DMS 273 (cell line): ENCODE measurements at regions not wholly inside any gene's neighbourhood (a gene's known extent, or its start where the extent isn't known, plus 50 kb on each side); places are given as distances from the start of the nearest gene placed in this dataset.
"Not testable (repeated sequence)": the region's sequence is repeated elsewhere in the genome, so short reads cannot be mapped to it uniquely, and the experiment has no call there.

Experiments
- DNase-seq: peaks from one replicate; lab custom pipeline; 2025; ENCODE audit not compliant: unreplicated experiment; lab: John Stamatoyannopoulos, UW

DNA sequence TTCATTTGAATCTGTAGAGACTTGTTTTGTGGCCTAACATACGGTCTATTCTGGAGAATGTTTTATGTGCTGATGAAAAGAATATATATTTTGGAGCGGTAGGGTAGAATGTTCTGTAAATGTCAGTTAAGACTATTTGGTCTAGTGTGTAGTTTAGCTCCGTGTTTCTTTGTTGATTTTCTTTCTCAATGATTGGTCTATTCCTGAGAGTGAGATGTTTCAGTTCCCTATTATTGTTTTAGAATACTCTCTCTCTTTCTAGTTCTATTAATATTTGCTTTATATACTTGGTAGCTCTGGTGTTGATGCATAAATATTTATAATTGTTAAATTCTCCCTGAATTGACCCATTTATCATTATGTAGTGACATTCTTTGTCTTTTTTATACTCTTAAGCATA is 236.5 kb downstream of the GLUD2 start:
- DNase-seq = no peak

DNA sequence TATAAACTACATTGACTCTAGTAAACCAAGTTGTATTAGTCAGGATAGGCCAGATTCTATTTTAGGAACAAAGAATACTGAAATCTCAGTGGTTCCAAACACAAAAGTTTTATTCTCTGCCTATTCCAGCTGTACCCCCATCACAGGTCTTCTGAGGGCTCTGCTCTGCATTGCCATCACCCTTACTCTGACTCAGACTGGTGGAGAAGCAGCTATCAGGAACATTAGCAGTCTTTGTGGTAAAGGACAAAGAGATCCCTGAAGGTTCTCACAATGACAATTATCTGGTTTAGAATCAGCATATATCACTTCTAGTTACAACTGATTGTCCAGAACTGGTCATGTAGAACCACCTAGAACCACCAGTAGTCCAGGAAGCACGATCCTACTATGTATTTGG is 251.1 kb downstream of the GLUD2 start:
- DNase-seq = no peak

DNA sequence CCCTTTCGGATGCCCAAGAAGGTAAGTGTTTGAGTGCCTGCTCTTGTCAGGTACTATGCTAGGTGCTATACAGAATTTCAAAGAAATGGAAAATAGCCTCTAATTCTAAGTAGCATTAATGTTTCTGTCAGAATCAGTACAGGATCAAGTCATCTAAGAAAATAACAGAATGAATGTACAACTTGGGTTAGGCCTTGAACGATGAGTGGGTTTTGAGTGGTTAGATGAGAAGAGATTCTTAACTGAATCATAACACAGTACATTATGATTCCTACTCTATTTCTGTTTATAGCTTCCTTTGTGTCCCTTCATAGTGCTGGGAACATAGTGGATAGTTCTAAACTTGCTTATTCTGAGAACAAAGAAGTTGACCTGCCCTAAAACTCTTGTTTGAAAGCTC is 253.9 kb downstream of the GLUD2 start:
- no peak for DNase-seq

DNA sequence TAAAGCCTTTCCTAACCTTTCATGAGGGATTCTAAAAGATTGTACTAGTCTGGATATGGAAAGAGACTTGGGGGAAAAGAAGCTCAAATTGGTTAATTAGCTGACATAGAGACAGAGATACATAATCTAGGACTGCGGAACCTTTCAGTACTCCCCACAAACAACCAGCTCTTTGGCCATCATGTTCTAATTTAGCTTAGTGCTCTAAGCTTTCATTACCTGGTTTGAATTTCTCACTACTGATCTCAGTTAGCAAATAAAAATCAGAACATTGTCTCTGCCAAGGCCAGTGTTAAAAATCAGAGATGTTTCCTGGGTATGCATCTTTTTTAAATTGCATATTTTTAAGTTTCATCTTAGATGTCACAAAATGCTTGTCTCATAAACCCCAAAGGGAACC is 254.4 kb downstream of the GLUD2 start:
- DNase-seq = no peak

DNA sequence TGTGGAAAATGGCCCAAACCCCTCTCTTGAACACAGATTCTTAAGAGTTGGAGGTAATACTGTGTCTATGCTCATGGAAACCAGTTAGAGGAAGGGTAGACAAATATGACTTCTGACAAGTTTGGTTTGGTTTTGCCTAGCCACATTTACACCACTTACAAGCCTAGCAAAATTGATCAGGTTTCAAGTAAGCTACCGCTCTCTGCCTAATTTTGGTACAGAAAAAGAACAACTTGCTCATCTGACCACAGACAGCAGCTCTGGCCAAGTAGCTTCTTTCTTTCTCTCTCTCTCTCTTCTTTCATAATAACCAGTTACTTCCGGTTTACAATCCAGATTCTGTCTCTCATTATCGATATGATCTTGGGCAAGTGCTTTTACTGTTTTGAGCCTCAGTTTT is 260.0 kb downstream of the GLUD2 start:
- no peak for DNase-seq

DNA sequence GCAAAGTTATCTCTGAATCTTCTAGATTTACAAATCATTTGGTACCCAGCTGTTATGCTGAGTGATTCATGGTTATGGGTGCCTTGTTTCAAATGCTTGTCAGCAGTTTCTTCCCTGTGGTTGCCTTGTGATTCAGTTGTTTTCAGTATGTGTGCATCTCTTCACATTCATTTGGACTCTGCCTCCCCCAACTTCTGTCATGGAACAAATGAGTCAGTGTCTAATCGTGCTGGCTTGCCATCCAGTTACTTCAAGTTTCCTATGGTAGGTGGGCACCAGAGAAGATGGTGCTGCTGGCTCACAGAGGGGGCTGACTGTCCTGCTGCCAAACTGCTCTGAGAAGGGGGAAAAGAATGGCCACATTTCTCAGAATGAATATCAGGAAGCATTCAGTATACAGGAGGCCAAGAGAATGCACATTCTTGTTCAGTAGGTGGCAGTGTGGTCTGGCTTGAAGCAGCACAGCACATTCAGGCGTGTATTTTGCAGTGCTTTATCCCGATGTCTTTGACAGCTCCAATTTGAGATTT is 260.9 kb downstream of the GLUD2 start:
- peak; percentile 50 for DNase-seq

DNA sequence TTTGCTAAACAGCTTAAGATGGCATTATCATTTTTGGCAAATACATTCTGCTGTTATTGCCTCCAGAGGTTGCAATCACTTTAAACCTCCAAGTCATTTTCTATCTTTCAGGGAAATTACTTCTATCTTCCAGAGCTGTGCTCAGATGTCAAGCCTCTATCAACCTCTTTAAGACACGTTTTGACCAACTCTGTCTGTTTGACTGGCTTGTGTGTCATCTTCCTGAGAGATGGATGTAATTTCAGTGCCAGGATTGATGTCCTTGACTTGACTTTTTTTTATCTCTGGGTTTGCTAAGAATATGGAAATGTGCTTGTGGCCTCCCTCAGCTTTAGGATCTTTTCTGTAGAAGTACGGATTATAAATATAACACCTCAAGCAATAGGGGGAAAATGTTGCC is 263.4 kb downstream of the GLUD2 start:
- DNase-seq = no peak

DNA sequence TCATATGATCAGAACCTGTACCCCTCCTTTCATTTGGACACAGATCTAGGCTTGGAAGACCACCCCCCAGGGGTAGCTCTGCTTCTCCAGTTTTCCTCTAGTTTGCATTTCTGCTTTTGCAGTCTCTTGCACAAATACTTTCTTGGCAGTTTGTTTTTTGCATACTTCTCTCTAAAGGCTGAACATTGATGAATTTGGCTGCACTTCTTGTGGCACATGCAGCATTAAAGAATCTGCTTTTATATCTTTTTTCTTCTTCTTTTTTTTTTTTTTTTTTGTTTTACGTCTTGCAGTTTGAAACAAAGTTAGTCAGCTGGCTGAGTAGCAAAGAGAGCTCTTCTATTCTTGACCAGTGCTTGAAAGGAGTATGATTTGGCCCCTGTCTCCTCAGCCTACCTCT is 273.0 kb downstream of the GLUD2 start:
- DNase-seq = no peak

DNA sequence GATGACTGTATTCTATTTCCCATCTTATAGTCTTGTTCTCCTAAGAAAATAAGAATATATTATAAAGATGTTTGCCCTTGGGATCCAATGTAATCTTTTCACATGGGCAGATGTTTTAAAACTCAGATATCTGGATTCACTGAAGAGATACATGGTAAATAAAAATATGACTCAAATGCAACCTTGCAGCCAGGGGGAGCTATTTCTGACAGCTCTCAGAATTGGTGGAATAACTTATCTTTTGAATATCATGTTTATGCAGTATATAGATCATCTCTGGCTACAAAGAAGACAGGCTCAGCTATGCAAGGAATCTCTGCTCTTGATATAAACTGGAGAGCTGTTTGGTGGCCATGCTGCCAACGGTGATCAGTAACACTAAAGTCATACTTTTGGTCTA is 274.7 kb downstream of the GLUD2 start:
- peak; percentile 10 for DNase-seq

DNA sequence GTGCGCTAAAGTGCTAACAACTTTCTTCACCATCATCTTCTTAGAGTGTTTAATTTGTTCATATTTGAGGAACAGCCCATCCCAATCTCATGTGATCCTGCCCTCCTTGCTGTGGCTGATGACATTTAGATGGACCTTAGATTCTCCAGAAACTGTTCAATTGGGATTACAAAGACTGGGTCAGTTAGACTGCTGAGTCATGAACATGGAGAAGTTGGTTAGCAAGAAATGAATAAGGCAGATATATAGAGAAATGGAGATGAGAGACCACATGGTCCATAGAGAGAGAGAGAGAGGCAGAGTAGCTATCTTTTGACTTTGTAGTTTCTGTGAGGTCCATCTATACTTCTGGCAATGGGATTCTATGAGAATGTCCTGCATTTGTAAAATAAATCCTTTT is 275.9 kb downstream of the GLUD2 start:
- no peak for DNase-seq

DNA sequence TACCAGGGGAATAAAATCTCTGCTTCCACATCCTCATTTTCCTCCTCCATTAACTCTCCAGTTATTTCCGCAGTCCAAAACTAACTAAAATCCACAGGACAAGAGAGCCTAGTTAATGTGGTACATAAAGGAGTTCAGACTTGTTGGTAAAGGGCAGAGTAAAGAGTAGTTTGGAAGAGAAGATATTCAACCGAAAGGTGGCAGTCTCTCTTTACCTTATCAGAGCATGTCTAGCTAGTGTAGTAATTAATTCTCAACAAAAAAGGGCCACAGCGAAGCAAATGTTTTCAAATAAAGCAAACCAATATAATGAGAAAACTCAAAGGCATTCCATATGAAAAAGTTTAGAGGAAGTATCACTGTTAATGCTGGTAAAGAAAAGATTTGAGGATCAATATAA is 286.5 kb downstream of the GLUD2 start:
- DNase-seq = peak; percentile 9

DNA sequence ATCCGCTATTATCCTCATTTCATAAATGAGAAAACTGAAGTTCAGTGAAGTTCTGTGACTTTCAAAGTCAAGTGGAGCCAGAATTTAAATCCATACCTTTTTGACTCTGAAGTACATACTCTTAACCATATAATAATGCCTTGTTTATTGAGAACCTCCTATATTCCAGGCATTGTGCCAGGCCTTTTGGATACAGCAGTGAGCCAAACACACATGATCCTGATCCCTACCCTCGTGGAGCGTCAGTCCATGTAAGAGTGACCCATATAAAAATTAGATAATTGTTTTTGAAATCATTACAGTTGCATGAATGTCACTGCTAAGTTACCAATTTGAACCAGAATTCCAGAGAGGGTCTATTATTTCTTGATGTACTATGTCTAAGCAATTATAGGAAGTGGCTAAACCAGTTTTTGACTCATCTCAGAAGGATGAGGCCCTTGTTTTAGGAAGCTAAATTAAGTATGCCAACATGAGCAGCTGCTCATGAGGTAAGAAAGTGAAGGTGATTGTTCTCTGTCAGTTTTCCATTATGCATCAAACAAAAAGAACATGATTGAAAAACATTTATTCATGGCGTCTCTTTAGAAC is 289.5 kb downstream of the GLUD2 start:
- DNase-seq = no peak

DNA sequence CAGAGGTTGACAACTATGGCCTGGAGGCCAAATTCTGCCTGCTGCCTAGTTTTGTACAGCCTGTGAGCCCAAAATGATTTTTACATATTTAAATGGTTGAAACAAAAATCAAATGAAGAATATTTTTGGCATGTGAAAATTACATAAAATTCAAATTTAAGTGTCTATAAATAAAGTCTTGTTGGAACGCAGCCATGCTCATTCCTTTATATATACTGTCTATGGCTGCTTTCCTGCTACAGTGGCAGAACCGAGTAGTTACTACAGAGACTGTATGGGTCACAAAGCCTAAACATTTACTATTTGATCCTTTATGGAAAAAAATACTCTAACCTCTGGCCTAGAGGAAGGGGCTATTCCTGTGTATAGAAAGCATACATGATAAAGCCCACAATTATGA is 290.4 kb downstream of the GLUD2 start:
- DNase-seq = no peak

DNA sequence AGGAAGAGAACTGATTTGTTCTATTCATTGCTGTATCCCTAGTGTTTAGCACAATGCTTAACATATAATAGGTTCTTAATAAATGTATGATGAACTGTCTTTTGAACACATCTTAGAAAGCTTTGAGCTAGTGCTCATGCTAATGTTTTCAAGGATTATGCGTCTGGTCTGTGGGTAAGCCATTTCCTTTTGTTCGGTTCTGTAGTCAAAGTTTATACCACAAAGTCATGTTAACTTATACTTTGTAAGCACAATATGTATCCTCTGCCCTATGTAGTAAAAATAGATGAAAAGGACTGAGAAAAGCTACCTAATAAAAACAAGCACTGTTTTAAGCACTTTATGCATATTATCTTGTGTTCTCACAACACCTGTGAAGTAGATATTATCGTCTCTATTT is 301.9 kb downstream of the GLUD2 start:
- DNase-seq = no peak

DNA sequence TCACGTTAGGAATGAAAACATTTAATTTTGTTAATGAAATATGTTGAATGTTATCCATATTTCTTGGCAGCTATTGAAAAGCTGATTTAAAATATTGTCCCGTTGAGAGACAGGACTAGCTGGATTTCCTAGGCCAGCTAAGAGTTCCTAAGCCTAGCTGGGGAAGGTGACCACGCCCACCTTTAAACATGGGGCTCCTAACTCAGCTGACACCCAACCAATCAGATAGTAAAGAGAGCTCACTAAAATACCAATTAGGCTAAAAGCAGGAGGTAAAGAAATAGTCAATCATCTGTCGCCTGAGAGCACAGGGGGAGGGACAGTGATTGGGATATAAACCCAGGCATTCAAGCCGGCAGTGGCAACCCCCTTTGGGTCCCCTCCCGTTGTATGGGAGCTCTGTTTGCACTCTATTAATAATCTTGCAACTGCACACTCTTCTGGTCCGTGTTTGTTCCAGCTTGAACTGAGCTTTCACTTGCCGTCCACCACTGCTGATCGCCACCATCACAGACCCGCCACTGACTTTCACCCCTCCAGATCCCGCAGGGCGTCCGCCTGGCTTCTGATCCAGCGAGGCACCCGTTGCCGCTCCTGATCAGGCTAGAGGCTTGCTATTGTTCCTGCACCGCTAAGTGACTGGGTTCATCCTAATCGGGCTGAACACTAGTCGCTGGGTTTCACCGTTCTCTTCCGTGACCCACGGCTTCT is 308.9 kb downstream of the GLUD2 start:
- DNase-seq = no peak

DNA sequence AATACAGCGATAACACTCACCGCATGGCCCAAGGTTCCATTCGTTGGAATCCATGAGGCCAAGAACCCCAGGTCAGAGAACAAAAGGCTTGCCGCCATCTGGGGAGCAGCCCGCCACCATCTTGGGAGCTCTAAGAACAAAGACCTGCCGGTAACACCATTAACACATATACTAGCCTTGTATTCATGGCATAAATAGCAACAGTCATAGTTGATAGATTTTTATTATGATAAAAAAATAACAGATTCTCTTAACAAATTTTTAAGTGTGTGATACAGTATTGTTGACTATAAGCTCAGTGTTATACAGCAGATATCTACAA is 309.4 kb downstream of the GLUD2 start:
- no peak for DNase-seq

DNA sequence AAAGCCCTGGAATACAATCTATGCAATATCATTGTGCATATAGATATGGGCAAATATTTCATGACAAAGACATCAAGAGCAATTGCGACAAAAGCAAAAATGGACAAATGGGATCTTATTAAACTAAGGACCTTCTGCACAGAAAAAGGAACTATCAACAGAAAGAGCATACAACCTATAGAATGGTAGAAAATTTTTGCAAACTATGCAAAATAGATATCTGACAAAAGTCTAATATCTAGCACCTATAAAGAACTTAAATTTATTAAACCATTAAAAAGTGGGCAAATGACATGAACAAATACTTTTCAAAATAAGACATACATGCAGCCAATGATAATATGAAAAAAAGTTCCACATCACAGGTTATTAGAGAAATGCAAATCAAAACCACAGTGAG is 312.9 kb downstream of the GLUD2 start:
- DNase-seq = no peak

DNA sequence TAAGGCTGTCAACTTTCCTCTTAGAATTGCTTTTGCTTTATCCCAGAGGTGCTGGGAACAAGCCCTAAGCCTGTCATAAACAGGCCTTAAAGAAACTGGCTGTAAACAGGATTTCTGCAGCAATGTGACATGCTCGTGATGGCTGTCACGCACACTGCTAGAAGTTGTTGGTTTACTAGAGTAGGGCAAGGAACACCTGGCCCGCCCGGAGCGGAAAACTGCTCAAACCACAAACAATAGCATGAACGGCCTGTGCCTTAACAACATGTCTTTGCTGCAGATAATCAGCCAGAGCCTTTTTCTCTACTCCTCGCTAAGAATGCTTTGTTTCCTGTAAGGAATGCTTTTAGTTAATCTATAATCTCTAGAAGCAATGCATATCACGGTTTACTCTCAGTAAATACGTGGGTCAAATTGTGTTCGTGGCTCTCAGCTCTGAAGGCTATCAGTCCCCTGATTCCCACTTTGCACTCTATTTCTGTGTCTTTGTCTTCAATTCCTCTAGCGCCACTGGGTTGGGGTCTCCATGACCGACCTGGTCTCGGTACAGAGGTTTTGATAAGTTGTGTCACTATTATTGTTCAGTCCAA is 318.3 kb downstream of the GLUD2 start:
- DNase-seq = no peak

DNA sequence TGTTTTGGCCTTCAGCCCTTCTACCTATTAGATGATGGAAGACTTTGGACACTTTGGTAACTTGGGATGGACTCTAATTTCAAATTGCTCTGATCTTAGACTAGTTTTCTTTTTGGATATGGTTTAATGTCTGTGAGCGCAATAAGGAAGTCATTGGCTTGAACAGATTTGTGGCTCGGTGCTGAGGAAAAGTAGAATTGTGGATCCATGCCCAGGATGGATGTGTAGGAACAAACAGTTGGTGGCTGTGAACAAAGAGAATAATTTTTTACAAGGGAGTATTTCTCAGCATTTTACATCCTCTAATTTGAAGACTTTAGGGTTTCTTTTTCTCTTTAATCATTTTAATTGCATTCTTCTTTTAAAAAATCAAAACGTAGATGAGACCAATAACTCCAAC is 327.1 kb downstream of the GLUD2 start:
- no peak for DNase-seq

DNA sequence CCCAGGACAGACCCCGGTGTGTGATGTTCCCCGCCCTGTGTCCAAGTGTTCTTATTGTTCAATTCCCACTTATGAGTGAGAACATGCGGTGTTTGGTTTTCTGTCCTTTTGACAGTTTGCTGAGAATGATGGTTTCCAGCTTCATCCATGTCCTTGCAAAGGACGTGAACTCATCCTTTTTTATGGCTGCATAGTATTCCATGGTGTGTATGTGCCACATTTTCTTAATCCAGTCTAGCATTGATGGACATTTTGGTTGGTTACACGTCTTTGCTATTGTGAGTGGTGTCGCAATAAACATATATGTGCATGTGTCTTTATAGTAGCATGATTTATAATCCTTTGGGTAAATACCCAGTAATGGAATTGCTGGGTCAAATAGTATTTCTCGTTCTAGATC is 334.5 kb downstream of the GLUD2 start:
- DNase-seq = not testable (repeated sequence)

DNA sequence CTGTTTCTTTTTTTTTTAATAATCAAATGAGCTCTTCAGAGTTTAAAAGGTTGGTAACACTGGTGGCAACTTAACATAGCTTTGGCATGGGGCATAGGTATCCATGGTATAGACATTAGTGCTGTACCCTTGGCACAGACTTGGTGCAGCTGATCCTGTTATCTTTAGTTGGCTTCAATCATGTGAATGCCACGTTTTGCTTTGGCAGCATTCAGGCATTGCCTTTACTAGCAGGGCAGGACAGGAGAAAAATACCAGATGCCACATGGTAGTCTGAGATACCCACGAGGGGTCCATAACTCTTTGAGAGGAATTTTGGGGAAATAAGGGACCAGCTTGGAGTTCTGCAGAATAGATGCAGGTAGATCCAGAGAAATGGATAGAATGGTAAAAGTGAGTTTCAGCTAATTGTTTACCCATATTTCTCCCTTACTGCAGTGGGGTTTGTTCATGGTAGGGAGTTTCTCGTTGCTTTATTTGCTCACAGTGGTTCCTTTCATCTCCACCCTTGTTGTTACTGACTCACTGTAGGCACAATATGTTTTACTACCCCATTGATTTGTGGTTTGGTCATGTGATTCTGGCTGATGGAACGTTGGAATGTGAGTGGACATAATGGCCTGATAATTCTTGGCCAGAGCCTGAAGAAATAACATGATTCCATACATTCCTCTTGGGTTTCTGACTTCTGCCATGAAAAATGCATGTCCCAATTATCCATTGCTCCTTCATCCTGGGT is 342.7 kb downstream of the GLUD2 start:
- no peak for DNase-seq

DNA sequence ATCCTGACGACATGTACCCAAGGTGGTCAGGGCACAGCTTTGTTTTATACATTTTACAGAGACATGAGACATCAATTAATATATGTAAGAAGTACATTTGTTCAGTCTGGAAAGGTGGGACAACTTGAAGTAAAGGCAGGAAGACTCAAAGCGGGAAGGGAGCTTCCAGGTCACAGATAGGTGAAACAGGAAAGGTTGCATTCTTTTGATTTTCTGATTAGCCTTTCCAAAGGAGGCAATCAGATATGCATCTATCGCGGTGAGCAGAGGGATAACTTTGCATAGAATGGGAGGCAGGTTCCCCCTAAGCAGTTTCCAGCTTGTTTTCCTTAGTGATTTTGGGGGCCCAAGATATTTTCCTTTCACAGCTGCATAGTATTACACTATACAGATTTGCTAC is 358.4 kb downstream of the GLUD2 start:
- DNase-seq = no peak
